ENCODE measurements at regions not wholly inside any gene's neighbourhood (a gene's known extent, or its start where the extent isn't known, plus 50 kb on each side); places are given as distances from the start of the nearest gene placed in this dataset.
A peak's percentile ranks its signal among the peaks of the same experiment; 100 is the strongest.

DNA sequence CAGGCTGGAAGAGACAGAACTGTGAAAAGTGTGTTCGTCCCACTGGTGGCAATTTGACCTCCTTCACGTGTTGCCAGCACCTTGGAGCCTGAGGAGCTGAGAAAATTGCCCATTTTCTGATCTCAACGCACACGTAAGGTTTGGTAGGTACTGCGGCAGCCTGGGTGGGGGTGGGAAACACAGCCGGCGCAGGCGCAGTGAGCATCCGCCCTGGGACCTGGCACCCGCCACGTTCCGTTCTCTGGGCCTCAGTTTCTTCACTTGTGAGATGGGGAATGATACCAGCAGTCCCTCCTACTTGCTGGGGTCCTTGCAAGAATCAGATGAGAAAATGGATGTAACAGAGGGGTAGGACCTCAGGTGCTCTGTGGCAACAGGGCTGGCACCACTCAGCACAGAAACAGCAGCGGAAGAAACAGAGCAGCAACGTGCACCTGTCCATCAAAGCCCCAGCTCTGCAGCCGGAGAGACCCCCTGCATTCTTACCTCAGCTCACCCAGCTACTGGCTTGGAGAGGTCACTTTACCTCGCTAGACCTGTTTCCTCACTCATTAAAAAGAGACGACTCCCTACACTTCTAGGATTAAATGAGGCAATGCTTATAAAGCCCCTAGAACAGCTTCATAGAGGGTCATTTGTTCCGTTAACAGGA, 458.0 kb upstream of the ID2 start:
- Histone ChIP-seq H3K4me1 (ENCODE audit: control insufficient read depth, insufficient read depth, low read length) (peaks cover 11% of the 10 kb centered on the region), H3K9ac (ENCODE audit: low read length in 2 of 2) (no peak overlapping the region), H3K4me3 (ENCODE audit: low read length in 2 of 2) (no peak overlapping the region), H3K27me3 (ENCODE audit: control insufficient read depth in 1 of 2, insufficient read depth in 2 of 2, low read length in 2 of 2) (no peaks in the 10 kb centered on the region), H3K27ac (ENCODE audit: low read length) (no peak overlapping the region), H3K36me3 (ENCODE audit: control insufficient read depth in 2 of 2, insufficient read depth in 2 of 2, low read length in 2 of 2) (no peaks in the 10 kb centered on the region), H3K9me3 (ENCODE audit: control insufficient read depth in 2 of 2, low read length in 2 of 2) (no peaks in the 10 kb centered on the region)

DNA sequence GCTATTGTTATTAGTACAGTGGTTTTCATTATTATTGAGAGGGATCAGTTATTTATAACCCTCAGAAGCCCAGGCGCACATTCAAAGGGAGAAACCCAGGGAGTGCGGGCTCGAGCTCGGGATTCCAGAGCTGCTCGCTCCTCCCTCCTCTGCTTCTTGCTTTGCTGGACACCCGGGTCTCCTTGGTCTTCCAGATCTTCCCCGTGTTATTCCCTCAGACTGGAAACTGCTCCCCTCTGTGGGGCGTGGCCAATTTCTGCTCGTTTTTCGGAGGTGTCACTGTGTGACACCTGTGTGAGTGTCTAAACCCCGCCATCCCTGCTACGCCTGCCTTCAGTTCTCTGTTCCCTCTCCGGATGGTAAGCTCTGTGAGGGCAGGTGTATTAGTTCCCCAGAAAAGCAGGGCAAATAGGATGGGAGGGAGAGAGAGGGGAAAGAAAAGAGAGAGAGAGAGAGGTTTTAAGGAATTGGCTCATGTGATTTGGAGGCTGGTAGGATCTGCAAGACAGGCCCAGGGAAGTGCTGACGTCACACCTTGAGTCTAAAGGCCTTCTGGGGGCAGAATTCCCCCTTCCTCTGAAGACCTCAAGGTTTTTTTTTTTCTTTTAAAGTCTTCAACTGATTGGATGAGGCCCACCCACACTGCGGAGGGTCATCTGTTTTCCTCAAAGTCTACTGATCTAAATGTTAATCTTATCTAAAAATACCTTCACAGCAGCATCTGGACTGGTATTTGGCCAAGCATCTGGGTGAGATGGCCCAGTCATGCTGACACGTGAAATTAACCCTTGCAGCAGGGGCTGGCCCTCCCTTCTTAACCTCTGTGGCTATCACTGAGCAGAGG, 457.3 kb upstream of the ID2 start:
- H3K9ac ChIP-seq (ENCODE audit: low read length in 2 of 2): no peak overlapping the region
- peaks cover 8% of the 10 kb centered on the region for H3K4me1 ChIP-seq (ENCODE audit: control insufficient read depth, insufficient read depth, low read length)
- no peak overlapping the region for H3K4me3 ChIP-seq (ENCODE audit: low read length in 2 of 2)
- no peaks in the 10 kb centered on the region for H3K9me3 ChIP-seq (ENCODE audit: control insufficient read depth in 2 of 2, low read length in 2 of 2)
- no peaks in the 10 kb centered on the region for H3K27me3 ChIP-seq (ENCODE audit: control insufficient read depth in 1 of 2, insufficient read depth in 2 of 2, low read length in 2 of 2)
- H3K27ac ChIP-seq (ENCODE audit: low read length): no peak overlapping the region
- no peaks in the 10 kb centered on the region for H3K36me3 ChIP-seq (ENCODE audit: control insufficient read depth in 2 of 2, insufficient read depth in 2 of 2, low read length in 2 of 2)

DNA sequence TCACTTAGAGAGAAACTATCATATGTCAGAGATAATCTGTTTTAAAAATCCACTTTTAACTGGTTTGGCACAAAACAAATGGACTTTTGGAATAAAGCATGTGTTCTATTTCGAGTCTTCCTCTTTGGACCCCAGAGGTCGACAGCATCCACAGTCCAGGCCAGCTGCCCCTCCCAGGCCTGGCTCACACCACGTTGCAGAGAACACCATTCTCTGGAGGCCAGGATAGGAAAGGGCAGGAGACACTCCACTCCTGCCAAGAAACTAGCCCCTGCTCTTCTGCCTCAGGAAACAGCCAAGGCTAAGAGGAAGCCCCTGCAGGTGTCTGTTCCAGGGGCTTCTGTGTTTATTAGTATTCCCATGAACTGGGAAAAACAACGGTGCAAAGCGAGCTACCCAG, 456.6 kb upstream of the ID2 start:
- H3K27ac ChIP-seq (ENCODE audit: low read length): no peak overlapping the region
- no peaks in the 10 kb centered on the region for H3K9me3 ChIP-seq (ENCODE audit: control insufficient read depth in 2 of 2, low read length in 2 of 2)

DNA sequence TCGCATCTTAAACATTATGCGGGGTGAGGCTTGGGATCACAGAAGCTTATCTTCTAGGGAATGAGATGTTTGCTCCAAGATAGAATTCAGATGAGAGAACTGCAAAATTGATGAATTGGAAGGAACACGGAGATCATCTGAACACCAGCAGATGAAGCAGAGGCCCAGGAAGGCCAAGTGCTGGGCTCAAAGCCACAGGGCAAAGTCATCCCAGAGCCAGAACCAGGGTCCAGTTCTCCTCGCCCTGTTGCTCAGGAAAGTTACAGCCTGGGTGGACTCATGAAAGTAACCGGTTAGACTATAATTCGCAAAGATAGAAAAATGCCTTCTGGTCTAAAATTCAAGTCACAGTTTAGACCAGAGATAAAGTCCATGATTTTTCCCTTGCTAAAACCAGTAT, 456.1 kb upstream of the ID2 start:
- no peaks in the 10 kb centered on the region for H3K36me3 ChIP-seq (ENCODE audit: control insufficient read depth in 2 of 2, insufficient read depth in 2 of 2, low read length in 2 of 2)
- H3K9ac ChIP-seq (ENCODE audit: low read length in 2 of 2): no peak overlapping the region
- no peaks in the 10 kb centered on the region for H3K9me3 ChIP-seq (ENCODE audit: control insufficient read depth in 2 of 2, low read length in 2 of 2)
- H3K4me1 ChIP-seq (ENCODE audit: control insufficient read depth, insufficient read depth, low read length): no peaks in the 10 kb centered on the region
- H3K27me3 ChIP-seq (ENCODE audit: control insufficient read depth in 1 of 2, insufficient read depth in 2 of 2, low read length in 2 of 2): no peaks in the 10 kb centered on the region
- no peak overlapping the region for H3K27ac ChIP-seq (ENCODE audit: low read length)
- no peak overlapping the region for H3K4me3 ChIP-seq (ENCODE audit: low read length in 2 of 2)

More for the DNA sequence above, 456.6 kb upstream of the ID2 start:
- Histone ChIP-seq H3K9ac (ENCODE audit: low read length in 2 of 2) (no peak overlapping the region), H3K36me3 (ENCODE audit: control insufficient read depth in 2 of 2, insufficient read depth in 2 of 2, low read length in 2 of 2) (no peaks in the 10 kb centered on the region), H3K4me1 (ENCODE audit: control insufficient read depth, insufficient read depth, low read length) (peaks cover 4% of the 10 kb centered on the region), H3K27me3 (ENCODE audit: control insufficient read depth in 1 of 2, insufficient read depth in 2 of 2, low read length in 2 of 2) (no peaks in the 10 kb centered on the region), H3K4me3 (ENCODE audit: low read length in 2 of 2) (no peak overlapping the region)

DNA sequence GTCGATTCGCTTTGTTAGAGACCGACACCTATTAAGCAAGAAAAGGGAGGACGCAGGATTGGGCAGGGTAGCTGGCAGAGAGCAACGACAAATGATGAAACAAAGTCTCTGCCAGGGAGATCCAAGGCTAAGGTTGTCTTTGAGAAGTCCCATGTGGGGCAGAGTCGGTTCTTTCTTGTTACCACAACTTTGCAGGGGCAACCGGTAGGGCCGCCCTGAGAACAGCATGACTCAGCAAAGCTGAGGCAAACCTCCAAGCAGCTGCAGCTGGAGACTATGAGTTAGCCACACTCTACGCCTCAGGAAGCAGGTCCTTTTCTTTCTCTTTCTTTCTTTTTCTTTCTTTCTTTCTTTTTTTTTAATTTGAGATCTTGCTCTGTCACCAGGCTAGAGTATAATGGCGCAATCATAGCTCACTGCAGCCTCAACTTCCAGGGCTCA, 452.3 kb upstream of the ID2 start:
- Histone ChIP-seq H3K9me3 (ENCODE audit: control insufficient read depth in 2 of 2, low read length in 2 of 2) (no peaks in the 10 kb centered on the region), H3K9ac (ENCODE audit: low read length in 2 of 2) (no peak overlapping the region), H3K4me1 (ENCODE audit: control insufficient read depth, insufficient read depth, low read length) (no peaks in the 10 kb centered on the region), H3K4me3 (ENCODE audit: low read length in 2 of 2) (peak overlapping the region in 1 of 2 donors; percentile 23), H3K36me3 (ENCODE audit: control insufficient read depth in 2 of 2, insufficient read depth in 2 of 2, low read length in 2 of 2) (no peaks in the 10 kb centered on the region), H3K27me3 (ENCODE audit: control insufficient read depth in 1 of 2, insufficient read depth in 2 of 2, low read length in 2 of 2) (no peaks in the 10 kb centered on the region), H3K27ac (ENCODE audit: low read length) (no peak overlapping the region)

DNA sequence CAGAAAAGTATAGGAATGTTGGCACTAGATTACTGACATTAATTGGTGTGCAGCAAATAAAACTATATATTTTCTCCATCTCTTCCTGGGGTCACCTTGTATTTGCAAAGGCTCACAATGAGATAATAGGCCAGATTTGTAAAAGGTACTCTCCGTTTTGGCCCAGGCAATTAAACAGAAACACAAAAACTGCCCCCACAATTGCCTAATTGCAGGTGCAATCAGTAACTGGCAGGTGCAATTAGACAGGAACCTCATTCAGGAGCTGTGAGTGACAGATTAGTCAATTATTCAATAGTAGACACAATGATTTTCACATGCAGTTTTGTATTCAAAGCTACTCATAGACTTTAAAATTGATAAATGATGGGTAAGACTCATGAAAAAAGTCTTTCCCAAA, 451.4 kb upstream of the ID2 start:
- no peaks in the 10 kb centered on the region for H3K9me3 ChIP-seq (ENCODE audit: control insufficient read depth in 2 of 2, low read length in 2 of 2)
- no peak overlapping the region for H3K4me3 ChIP-seq (ENCODE audit: low read length in 2 of 2)

DNA sequence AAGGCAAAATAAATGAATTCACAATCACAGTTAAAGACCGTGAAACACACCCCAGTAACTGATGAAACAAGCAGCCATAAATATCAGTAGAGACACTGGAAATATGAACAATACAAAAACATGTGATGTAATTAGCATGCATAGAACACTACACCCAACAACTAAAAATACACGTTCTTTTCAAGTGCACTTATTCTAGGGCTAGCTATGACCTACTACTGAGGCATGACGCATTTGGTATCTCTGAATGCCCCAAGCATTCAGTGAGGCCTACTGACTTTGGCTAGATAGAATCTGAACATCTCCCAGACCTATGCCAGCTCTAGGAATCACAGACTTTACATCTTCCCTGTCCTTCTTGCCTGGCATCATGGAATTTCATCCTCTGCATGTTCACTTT, 450.0 kb upstream of the ID2 start:
- Histone ChIP-seq H3K36me3 (ENCODE audit: control insufficient read depth in 2 of 2, insufficient read depth in 2 of 2, low read length in 2 of 2) (no peaks in the 10 kb centered on the region), H3K27ac (ENCODE audit: low read length) (no peak overlapping the region), H3K9ac (ENCODE audit: low read length in 2 of 2) (no peak overlapping the region), H3K9me3 (ENCODE audit: control insufficient read depth in 2 of 2, low read length in 2 of 2) (no peaks in the 10 kb centered on the region), H3K4me3 (ENCODE audit: low read length in 2 of 2) (no peak overlapping the region), H3K4me1 (ENCODE audit: control insufficient read depth, insufficient read depth, low read length) (no peaks in the 10 kb centered on the region), H3K27me3 (ENCODE audit: control insufficient read depth in 1 of 2, insufficient read depth in 2 of 2, low read length in 2 of 2) (no peaks in the 10 kb centered on the region)

More for the DNA sequence above, 451.4 kb upstream of the ID2 start:
- Histone ChIP-seq H3K9ac (ENCODE audit: low read length in 2 of 2) (no peak overlapping the region), H3K27ac (ENCODE audit: low read length) (no peak overlapping the region), H3K36me3 (ENCODE audit: control insufficient read depth in 2 of 2, insufficient read depth in 2 of 2, low read length in 2 of 2) (no peaks in the 10 kb centered on the region), H3K27me3 (ENCODE audit: control insufficient read depth in 1 of 2, insufficient read depth in 2 of 2, low read length in 2 of 2) (no peaks in the 10 kb centered on the region), H3K4me1 (ENCODE audit: control insufficient read depth, insufficient read depth, low read length) (no peaks in the 10 kb centered on the region)

DNA sequence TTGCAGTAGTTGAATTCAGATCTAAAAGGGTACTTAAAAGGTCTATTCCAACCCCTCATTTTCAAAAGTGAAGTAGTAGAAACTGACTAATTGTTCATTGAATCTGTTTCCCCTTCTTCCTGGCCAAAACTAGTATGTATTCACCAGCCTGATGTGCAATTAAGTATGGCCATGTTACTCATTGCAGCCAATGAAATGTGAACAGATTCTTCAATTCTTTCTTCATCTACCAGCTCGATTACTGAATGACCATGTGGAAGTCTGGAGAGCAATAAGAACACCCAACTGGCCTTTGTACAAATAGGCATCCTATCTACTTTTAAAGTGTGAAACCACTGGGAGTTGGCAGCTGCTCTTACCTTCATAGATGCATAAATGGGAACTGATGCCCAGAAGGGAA, 449.0 kb upstream of the ID2 start:
- Histone ChIP-seq H3K4me1 (ENCODE audit: control insufficient read depth, insufficient read depth, low read length) (no peaks in the 10 kb centered on the region), H3K4me3 (ENCODE audit: low read length in 2 of 2) (no peak overlapping the region), H3K9ac (ENCODE audit: low read length in 2 of 2) (no peak overlapping the region), H3K27me3 (ENCODE audit: control insufficient read depth in 1 of 2, insufficient read depth in 2 of 2, low read length in 2 of 2) (no peaks in the 10 kb centered on the region), H3K27ac (ENCODE audit: low read length) (no peak overlapping the region), H3K9me3 (ENCODE audit: control insufficient read depth in 2 of 2, low read length in 2 of 2) (no peaks in the 10 kb centered on the region), H3K36me3 (ENCODE audit: control insufficient read depth in 2 of 2, insufficient read depth in 2 of 2, low read length in 2 of 2) (no peaks in the 10 kb centered on the region)

DNA sequence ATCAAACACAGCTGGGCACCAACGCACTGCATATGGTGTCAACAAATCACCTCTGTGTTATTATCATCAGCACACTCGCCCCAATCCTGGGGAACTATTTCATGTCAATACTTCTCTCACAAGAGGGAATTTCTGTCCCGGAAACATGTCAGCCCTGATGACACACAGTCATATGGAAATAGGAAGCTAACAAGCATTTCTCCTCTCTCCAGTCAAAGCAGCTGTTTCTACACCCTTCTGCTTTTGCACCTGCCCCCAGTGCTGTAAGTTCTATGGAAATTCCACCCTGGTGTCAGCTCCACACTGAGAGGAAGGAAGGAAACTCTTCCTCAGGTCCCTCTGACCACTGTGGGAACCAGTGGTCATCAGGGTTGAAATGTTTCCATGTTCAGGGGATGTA, 447.6 kb upstream of the ID2 start:
- Histone ChIP-seq H3K27me3 (ENCODE audit: control insufficient read depth in 1 of 2, insufficient read depth in 2 of 2, low read length in 2 of 2) (no peaks in the 10 kb centered on the region), H3K9ac (ENCODE audit: low read length in 2 of 2) (no peak overlapping the region), H3K36me3 (ENCODE audit: control insufficient read depth in 2 of 2, insufficient read depth in 2 of 2, low read length in 2 of 2) (no peaks in the 10 kb centered on the region), H3K4me1 (ENCODE audit: control insufficient read depth, insufficient read depth, low read length) (no peaks in the 10 kb centered on the region), H3K27ac (ENCODE audit: low read length) (no peak overlapping the region), H3K4me3 (ENCODE audit: low read length in 2 of 2) (no peak overlapping the region), H3K9me3 (ENCODE audit: control insufficient read depth in 2 of 2, low read length in 2 of 2) (no peaks in the 10 kb centered on the region)

DNA sequence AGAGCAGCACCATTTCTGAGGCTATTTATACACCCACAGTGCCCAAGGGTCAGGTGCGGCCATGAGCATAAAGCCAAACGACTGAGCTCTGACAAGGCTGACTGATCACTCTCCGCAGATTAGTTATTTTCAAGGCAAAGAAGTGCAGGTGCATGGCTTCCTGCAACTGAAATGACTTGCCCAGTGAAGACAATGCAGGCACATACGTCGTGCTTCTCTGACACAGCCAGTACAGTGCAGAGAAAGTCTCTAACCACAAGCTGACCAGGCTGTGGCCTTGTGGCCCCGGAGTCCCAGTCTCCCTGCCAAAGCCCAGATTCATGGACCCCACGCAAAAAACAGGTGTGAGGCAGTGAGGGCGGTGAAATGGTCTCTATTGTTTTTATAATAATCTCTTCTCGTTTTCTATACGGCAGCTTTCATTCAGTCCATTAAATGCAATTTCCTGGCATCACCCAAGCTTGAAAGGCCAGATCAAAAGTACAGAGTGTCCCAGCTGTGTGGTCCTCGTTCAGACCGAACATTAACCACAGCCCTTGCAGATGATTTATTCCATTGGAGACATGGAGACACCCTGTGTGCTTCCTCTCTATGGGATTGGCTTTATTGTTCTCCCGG, 447.0 kb upstream of the ID2 start:
- Histone ChIP-seq H3K9ac (ENCODE audit: low read length in 2 of 2) (no peak overlapping the region), H3K27me3 (ENCODE audit: control insufficient read depth in 1 of 2, insufficient read depth in 2 of 2, low read length in 2 of 2) (no peaks in the 10 kb centered on the region), H3K4me1 (ENCODE audit: control insufficient read depth, insufficient read depth, low read length) (no peaks in the 10 kb centered on the region), H3K36me3 (ENCODE audit: control insufficient read depth in 2 of 2, insufficient read depth in 2 of 2, low read length in 2 of 2) (no peaks in the 10 kb centered on the region), H3K9me3 (ENCODE audit: control insufficient read depth in 2 of 2, low read length in 2 of 2) (no peaks in the 10 kb centered on the region), H3K4me3 (ENCODE audit: low read length in 2 of 2) (no peak overlapping the region), H3K27ac (ENCODE audit: low read length) (no peak overlapping the region)

DNA sequence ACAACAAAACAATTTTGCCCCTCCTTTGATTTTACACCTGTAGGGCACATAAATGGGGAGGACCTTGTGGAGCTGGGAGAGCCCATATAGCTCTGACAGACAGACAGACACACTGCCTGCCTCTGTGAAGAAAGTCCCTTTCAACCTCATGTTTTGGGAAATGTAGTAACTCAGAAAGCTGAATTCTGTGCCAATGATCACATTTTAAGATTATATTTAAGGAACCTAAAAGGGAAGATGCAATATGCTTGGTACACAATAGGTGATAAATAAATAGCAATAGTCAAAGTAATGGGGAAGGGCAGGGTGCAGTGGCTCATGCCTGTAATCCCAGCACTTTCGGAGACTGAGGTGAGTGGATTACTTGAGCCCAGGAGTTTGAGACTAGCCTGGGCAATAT, 446.4 kb upstream of the ID2 start:
- H3K36me3 ChIP-seq (ENCODE audit: control insufficient read depth in 2 of 2, insufficient read depth in 2 of 2, low read length in 2 of 2): no peaks in the 10 kb centered on the region
- H3K27me3 ChIP-seq (ENCODE audit: control insufficient read depth in 1 of 2, insufficient read depth in 2 of 2, low read length in 2 of 2): no peaks in the 10 kb centered on the region
- no peak overlapping the region for H3K4me3 ChIP-seq (ENCODE audit: low read length in 2 of 2)
- H3K27ac ChIP-seq (ENCODE audit: low read length): no peak overlapping the region
- no peak overlapping the region for H3K9ac ChIP-seq (ENCODE audit: low read length in 2 of 2)
- no peaks in the 10 kb centered on the region for H3K9me3 ChIP-seq (ENCODE audit: control insufficient read depth in 2 of 2, low read length in 2 of 2)
- no peaks in the 10 kb centered on the region for H3K4me1 ChIP-seq (ENCODE audit: control insufficient read depth, insufficient read depth, low read length)

Measured in stomach smooth muscle (tissue), 2 donors.